HG02571 (cell line): ENCODE measurements at regions not wholly inside any gene's neighbourhood (a gene's known extent, or its start where the extent isn't known, plus 50 kb on each side); places are given as distances from the start of the nearest gene placed in this dataset.
"Not testable (repeated sequence)": the region's sequence is repeated elsewhere in the genome, so short reads cannot be mapped to it uniquely, and the experiment has no call there.

ENCODE experiments used
- ATAC-seq: cut with Tn5 transposase; IDR thresholded peaks from one replicate; pipeline ENCODE4 v1.9.1; 2021; ENCODE audit warnings: mild to moderate bottlenecking, moderate library complexity; ENCODE audit not compliant: unreplicated experiment

GRCh38 chr1:229710746-229711145, 84.7 kb downstream of the URB2 start:
- ATAC-seq: no peak

- no peak for ATAC-seq
Observed at GRCh38 chr1:229714306-229714705, 88.3 kb downstream of the URB2 start.

DNA sequence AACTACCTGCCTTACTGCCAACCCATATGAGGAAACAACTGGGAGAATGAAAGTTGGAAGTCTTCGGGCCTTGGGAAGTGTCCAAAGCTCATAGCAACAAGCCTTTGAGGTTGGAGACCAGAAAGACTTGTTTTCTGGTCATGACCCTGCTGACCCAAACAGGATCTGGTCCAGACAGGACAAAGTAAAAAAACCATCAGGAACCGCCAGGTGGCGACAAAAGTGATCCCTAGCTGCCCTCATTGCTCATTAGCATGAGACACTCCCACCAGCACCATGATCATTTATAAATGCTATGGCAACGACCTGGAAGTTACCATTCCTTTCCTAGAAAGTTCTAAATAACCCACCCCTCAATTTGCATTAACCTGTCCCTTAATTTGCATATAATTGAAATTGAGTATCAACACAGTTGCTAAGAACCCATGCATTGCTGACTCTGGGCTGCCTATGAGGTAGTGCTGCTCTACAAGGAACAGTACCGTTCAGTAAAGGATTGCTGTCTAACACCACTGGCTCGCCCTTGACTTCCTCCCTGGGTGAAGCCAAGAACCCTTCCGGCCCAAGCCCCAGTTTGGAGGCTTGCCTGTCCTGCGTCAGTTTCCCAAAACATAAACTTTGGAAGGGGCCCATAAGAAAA, 89.0 kb downstream of the URB2 start:
- no peak for ATAC-seq

DNA sequence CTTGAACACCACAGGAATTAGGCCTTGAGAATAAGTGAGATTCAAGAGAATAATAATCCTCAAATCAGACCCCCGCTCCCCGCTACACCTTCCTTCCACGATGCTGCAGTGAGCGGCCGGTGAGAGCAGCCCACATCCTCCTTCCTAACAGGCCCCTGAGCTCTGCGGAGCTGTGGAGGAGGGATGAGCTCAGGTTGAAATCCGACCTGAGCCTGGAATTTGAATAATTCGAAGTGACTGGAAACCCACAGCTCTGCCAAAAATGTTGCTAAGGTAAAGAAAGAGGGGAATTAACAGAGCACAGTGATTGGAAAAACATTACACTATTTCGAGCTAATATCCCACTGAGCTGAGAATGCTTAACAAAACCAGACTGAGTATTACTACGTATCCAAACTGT, 90.0 kb downstream of the URB2 start:
- no peak for ATAC-seq

DNA sequence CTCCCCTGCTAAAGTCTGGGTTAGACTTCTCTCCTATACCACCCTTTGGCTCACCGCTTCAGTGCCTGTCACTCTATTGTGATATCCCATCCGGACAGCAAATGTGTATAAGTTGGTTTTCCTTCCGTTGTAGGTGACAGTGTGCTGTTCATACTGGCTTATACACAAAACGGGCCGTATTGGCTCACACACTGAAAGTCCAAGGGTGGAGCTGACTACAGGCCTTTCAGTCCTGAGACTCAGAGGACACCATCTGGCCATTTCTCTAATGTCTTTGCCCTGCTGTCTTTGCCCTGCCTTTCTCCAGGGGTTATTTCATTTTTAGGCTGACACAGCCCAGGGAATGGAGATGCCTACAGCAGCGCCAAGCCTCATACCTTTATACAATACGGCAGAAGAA, 90.7 kb downstream of the URB2 start:
- ATAC-seq: no peak

DNA sequence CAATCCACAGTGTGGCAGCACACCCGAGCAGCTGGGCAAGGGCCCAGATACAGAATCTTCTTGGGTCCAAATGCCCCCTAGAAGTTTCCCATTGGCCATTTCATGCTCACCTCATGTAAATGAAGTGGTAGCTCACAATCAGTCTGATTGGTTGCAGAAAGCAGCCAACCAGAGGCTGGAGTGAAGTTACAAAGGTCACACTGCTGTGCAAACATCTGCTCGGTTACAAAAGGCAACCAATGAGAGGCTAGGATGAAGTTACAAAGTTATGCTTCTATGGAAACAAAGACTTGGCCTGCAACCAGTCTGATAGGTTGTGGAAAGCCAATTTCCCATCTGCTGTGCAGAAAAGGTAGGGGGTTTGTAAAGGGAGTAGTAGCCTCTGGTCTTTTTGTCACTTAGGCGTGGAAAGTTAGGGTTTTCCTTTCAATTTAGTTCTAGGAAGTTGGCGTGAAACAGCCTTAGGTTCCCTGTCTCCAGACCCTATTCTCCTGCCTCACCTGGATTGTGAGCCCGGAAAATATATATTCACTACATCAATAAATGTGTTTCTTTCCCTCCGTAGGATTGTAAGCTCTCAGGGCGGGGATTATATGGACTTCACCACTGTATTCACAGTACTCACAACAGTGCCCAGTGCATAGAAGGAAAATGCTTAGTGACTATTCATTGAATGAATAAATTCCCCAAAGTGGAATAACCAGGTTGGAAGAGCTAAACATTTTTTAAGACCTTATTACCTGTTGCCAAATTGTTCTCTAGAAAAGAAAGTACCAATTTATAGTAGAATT, 91.9 kb downstream of the URB2 start:
- ATAC-seq: no peak

- ATAC-seq: no peak
Observed at GRCh38 chr1:229726061-229726460, 100.0 kb downstream of the URB2 start.

GRCh38 chr1:229729916-229730315, 103.9 kb downstream of the URB2 start:
- ATAC-seq: no peak

DNA sequence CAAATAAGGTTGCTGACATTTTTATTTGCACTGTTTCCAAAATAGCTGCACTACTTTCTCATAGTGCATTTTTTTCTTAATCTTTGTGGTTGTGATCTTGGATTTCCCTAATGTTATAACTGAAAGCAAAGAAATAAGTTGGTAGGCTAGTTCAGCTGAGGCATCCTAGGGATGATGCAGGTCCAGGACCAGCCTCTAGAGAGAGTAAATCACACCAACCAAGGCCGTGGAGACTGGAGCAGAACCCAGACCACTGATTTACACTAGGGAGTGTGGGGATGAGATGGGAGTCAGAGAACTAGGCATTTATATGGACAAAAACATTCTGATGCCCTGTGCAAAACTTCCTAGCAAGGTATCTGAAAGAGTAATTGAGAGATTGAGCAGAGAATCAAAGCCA, 104.5 kb downstream of the URB2 start:
- no peak for ATAC-seq

DNA sequence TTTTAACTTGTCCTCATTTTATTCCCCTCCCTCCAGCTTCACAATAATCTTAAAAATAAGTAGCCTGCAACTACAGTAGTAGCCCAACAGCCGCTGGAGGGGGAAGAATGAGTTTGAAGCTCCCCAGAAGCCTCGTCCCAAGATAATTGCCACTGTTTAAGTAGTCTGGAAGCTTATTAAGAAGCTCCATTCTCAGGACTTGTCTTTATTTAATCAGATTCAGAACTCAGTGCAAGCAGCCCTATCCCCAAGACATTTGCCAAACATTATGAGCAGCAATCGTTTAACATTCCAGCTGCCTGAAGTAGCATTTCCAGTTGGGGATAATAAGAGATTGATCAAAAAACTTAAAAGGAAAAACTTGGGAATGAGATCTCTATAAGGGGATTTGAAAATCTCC, 106.0 kb downstream of the URB2 start:
- ATAC-seq: no peak

DNA sequence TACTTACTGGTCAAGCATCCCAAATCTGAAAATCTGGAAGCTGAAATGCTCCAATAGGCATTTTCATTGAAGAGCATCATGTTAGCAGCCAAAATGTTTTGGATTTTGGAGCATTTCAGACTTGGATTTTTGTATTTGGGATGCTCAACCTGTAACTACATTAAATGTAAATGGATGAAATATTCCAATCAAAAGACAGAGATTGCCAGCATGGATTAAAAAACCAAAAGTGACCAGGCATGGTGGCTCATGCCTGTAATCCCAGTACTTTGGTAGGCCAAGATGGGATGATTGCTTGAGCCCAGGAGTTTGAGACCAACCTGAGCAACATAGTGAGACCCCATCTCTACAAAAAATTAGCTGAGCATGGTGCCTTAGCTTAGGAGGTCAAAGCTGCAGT, 110.3 kb downstream of the URB2 start:
- no peak for ATAC-seq

GRCh38 chr1:229742614-229743013, 116.6 kb downstream of the URB2 start:
- not testable (repeated sequence) for ATAC-seq

DNA sequence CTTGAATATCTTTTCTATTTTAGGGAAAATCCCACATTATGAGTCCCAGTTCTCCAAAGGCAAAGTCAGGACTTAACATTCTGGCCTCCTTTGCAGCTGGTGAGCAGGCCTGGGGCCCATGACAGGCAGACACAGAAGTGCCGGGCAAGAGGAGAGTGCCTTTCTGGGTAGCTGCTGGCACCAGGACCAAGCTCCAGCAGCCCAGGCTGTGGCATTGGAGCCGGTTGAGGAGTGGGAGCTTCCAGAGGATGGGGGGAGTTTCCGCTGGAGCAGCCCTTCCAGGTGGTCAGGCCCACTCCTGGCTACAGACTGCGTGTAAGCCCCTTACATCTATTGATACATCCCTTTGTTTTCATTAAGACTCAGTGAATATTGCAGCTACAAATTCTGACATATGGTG, 123.9 kb downstream of the URB2 start:
- ATAC-seq: no peak

DNA sequence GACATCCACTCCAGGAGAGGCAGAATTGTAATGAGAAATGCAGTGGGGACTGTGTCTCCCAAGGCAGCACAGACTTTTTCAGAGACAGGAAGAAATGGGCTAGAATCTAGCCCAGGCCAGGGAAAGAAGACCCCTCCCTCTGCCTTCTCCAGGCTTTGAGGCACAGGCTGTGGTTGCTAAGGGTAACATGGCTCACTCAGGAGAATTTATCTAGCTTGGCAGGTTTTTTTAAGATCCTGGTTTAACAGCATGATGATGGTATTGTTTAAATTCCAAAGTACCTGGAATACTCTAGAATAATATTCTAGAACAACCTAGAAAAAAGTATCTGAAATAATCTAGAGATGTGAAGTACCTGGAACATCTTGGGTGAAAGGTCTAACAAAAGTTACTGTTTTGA, 125.6 kb downstream of the URB2 start:
- no peak for ATAC-seq

- no peak for ATAC-seq
Observed at GRCh38 chr1:229752679-229753078, 126.6 kb downstream of the URB2 start.

DNA sequence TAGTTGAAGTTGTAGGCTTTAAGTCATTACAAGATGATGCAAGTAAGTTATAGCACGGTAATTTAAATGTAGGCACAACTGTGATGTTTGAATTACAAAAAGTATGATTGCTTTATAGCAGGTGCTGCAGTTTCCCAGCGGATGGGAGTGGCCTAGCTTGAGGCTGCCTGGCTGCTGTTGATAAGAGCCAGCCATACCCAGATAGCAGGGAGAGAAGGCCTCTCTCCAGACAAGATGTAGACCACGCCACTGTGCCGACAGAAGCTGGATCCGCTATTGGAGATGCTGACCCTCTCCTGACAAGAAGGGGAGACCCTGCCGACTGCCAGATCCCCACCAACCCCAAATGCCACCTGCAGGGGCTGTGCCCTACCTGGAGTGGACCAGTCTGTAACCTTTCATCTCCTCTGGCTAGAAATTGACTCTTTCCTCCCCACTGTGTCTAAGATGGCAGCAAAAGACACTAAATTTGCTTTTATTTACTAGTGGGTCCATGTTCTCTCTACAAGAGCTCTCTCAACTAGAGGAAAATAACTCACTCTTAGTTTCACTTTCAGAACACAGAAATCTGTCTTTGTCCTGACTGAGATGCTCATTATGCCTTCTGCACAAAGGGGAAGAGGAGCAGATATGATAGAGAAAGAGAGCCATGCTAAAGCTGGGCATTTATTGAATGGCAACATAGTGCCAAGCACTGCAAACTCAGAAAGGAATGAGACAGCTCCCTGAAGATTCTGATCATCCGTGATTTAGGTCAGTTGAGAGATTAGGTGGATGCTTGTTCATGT, 127.9 kb downstream of the URB2 start:
- ATAC-seq: no peak

- no peak for ATAC-seq
Observed at GRCh38 chr1:229756666-229757065, 130.6 kb downstream of the URB2 start.

GRCh38 chr1:229757226-229757625, 131.2 kb downstream of the URB2 start:
- no peak for ATAC-seq

GRCh38 chr1:229758101-229759036, 132.3 kb downstream of the URB2 start:
- ATAC-seq: no peak

DNA sequence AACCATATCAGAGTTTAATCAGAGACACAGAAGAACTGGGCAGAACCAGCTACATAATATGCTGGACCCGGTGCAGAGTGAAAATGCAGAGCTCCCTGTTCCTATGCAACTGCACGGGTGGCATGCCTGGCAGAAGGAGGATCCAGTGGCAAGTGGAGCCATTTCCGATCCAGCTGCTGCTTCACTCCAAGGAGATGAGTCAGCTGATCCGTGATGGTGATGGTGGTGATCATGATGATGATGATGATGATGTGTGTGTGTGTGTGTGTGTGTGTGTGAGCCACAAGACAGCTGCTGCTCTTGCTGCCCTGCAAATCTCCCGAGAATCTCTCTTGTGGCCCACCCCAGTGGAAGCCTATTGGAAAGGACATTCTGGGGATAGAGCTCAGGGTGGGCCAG, 133.0 kb downstream of the URB2 start:
- ATAC-seq: no peak

- no peak for ATAC-seq
Observed at GRCh38 chr1:229759586-229759985, 133.5 kb downstream of the URB2 start.
